Skeletal muscle satellite cell (primary cell): ENCODE measurements at regions not wholly inside any gene's neighbourhood (a gene's known extent, or its start where the extent isn't known, plus 50 kb on each side); places are given as distances from the start of the nearest gene placed in this dataset.

Experiments
- H3K27me3 ChIP-seq: 2 replicates; pipeline ENCODE4 v1.7.0; 2013; ENCODE audit warnings: low read length; ENCODE audit not compliant: control insufficient read depth, insufficient read depth
- H3K36me3 ChIP-seq: 2 replicates; pipeline ENCODE4 v1.7.0; 2013; ENCODE audit warnings: mild to moderate bottlenecking, control low read depth, low read length; ENCODE audit not compliant: insufficient read depth
- H3K4me1 ChIP-seq: 2 replicates; pipeline ENCODE4 v1.7.0; 2013; ENCODE audit warnings: low read length; ENCODE audit not compliant: control insufficient read depth, insufficient read depth
- H3K4me2 ChIP-seq: 2 replicates; pipeline ENCODE4 v1.7.0; 2013; ENCODE audit warnings: mild to moderate bottlenecking, low read length
- H3K4me3 ChIP-seq: 2 replicates; pipeline ENCODE4 v1.7.0; 2013; ENCODE audit warnings: low read length
- H3K9ac ChIP-seq: 2 replicates; pipeline ENCODE4 v1.7.0; 2013; ENCODE audit warnings: mild to moderate bottlenecking, low read depth, low read length, moderate library complexity
- H3K9me3 ChIP-seq: replicated peaks from 2 replicates; pipeline ENCODE4 v1.7.0; 2013; ENCODE audit warnings: mild to moderate bottlenecking, control low read depth, low read length

- peaks cover 4% of the 10 kb centered on the region for H3K27me3 ChIP-seq
- H3K4me1 ChIP-seq: peaks cover 5% of the 10 kb centered on the region
- H3K9me3 ChIP-seq: no peaks in the 10 kb centered on the region
- H3K4me3 ChIP-seq: no peak overlapping the region
- H3K4me2 ChIP-seq: no peak overlapping the region
- H3K9ac ChIP-seq: no peak overlapping the region
- no peaks in the 10 kb centered on the region for H3K36me3 ChIP-seq
Measured at GRCh38 chr20:6657111-6657510, 110.4 kb upstream of the BMP2 start.

- no peak overlapping the region for H3K4me3 ChIP-seq
- H3K9ac ChIP-seq: no peak overlapping the region
- H3K36me3 ChIP-seq: no peaks in the 10 kb centered on the region
- H3K9me3 ChIP-seq: no peaks in the 10 kb centered on the region
- H3K4me1 ChIP-seq: peaks cover 12% of the 10 kb centered on the region
- H3K27me3 ChIP-seq: peaks cover 4% of the 10 kb centered on the region
- no peak overlapping the region for H3K4me2 ChIP-seq
Measured at GRCh38 chr20:6654513-6655252, 112.8 kb upstream of the BMP2 start.

GRCh38 chr20:6651561-6651960, 115.9 kb upstream of the BMP2 start:
- Histone ChIP-seq H3K4me1 (peaks cover 12% of the 10 kb centered on the region), H3K9ac (no peak overlapping the region), H3K4me2 (no peak overlapping the region), H3K9me3 (no peaks in the 10 kb centered on the region), H3K4me3 (no peak overlapping the region), H3K27me3 (no peaks in the 10 kb centered on the region), H3K36me3 (no peaks in the 10 kb centered on the region)

- Histone ChIP-seq H3K9me3 (no peaks in the 10 kb centered on the region), H3K36me3 (no peaks in the 10 kb centered on the region), H3K4me1 (peaks cover 12% of the 10 kb centered on the region), H3K4me3 (no peak overlapping the region), H3K27me3 (no peaks in the 10 kb centered on the region), H3K9ac (no peak overlapping the region), H3K4me2 (peak overlapping the region; percentile 8)
Measured at GRCh38 chr20:6651016-6651415, 116.5 kb upstream of the BMP2 start.

DNA sequence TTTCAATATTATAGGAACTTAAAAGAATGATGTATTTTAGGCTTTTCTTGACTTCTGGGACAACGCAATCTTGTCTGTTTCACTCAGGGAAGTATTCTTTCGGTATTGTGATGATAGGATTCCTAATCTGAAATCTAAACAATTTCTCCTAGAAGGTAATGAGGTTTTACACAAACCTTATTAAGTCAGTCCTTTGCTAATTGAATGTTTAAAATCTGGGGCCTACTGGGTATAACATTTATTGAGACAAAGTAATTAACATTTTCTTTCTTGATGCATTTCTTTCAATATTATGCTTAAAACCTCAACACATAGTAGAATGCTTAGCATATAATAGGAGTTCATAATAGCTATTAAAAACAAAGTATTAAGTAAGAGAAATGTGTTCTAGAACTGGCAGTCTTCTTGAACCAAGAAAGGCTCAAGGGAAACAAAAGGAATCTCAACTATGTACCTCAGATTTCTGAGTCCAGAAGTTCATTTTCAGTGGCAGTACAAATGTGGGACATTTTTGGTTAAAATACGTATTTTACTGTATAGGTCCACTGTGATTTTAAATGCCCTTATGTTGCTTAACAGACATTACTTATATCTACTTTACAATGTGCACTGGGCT, 121.4 kb upstream of the BMP2 start:
- Histone ChIP-seq H3K4me2 (no peak overlapping the region), H3K4me1 (peaks cover 7% of the 10 kb centered on the region), H3K4me3 (no peak overlapping the region), H3K9ac (no peak overlapping the region), H3K36me3 (no peaks in the 10 kb centered on the region), H3K27me3 (peaks cover 10% of the 10 kb centered on the region), H3K9me3 (no peaks in the 10 kb centered on the region)

- Histone ChIP-seq H3K27me3 (peaks cover 16% of the 10 kb centered on the region), H3K36me3 (no peaks in the 10 kb centered on the region), H3K9ac (no peak overlapping the region), H3K9me3 (no peaks in the 10 kb centered on the region), H3K4me2 (no peak overlapping the region), H3K4me1 (no peaks in the 10 kb centered on the region), H3K4me3 (no peak overlapping the region)
Measured at GRCh38 chr20:6644813-6645628, 122.5 kb upstream of the BMP2 start.

GRCh38 chr20:6641012-6641411, 126.5 kb upstream of the BMP2 start:
- Histone ChIP-seq H3K27me3 (peaks cover 19% of the 10 kb centered on the region), H3K9me3 (no peaks in the 10 kb centered on the region), H3K4me1 (no peaks in the 10 kb centered on the region), H3K4me3 (no peak overlapping the region), H3K9ac (no peak overlapping the region), H3K4me2 (no peak overlapping the region), H3K36me3 (no peaks in the 10 kb centered on the region)

DNA sequence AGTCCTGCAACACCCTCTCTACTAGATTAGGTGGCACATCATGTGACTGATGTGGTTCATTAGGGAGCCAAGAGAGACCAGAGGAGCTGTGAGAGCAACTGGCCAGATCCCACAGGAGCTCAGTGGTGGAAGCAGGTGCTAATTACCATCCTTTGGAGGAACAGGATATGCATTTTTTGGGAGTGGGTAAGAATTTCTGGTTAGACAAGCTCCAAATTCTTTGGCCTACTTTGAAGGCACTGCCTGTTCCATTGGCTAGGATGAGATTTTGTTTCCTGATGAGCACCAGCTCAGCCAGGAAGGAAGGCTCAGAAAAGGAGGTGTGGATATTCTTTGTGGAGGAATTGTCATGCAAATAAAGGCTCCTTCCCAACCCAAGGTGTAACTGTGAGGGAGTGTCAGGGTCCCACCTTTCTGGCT, 130.3 kb upstream of the BMP2 start:
- H3K36me3 ChIP-seq: no peaks in the 10 kb centered on the region
- H3K4me3 ChIP-seq: no peak overlapping the region
- H3K27me3 ChIP-seq: peaks cover 16% of the 10 kb centered on the region
- H3K4me2 ChIP-seq: no peak overlapping the region
- H3K9ac ChIP-seq: no peak overlapping the region
- peaks cover 3% of the 10 kb centered on the region for H3K4me1 ChIP-seq
- no peaks in the 10 kb centered on the region for H3K9me3 ChIP-seq

DNA sequence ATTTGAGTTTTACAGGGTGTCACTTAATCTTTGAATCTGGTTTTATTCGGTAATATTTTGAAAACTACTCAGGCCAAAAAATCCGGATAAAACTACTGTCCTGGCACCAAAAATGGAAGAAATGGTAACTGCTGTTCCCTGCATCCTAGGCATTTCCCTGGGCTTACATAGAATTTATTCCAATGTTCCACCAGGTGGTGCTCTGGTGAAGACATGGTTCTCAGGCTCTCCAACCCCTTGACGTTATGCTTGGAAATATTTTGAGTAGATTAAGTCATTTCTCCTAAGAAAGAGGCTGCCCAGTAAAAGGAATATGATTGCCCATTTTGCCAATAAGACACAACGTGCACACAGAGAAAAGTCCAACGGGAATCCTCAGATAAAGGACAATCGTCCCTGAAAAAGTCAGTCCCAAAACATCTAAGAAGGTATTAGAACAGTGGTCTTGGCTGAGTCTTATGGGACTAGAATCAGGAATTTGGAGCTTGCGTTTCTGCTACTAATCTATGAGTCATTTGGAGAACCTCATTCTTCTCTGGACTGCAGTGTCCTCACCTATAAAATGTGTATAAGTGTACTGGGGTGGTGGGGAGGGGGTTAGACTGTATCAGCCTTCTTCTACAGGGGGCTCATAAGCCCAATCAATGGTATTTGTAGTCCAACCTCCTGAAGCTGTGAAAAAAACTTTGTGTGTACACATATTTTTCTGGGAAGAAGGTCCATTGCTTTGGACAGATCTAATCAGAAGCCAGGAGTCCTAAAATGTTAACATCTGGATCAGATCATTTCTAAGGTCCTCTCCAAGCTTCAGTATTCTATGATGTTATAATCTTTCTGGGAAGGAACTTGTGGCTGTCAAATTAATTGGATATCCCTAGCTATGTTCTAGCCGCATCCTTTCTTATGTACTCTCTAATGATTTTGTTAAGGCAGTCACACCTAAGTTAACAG, 131.0 kb upstream of the BMP2 start:
- Histone ChIP-seq H3K4me3 (no peak overlapping the region), H3K9me3 (no peaks in the 10 kb centered on the region), H3K36me3 (no peaks in the 10 kb centered on the region), H3K9ac (no peak overlapping the region), H3K27me3 (peaks cover 11% of the 10 kb centered on the region), H3K4me1 (peaks cover 4% of the 10 kb centered on the region), H3K4me2 (no peak overlapping the region)

DNA sequence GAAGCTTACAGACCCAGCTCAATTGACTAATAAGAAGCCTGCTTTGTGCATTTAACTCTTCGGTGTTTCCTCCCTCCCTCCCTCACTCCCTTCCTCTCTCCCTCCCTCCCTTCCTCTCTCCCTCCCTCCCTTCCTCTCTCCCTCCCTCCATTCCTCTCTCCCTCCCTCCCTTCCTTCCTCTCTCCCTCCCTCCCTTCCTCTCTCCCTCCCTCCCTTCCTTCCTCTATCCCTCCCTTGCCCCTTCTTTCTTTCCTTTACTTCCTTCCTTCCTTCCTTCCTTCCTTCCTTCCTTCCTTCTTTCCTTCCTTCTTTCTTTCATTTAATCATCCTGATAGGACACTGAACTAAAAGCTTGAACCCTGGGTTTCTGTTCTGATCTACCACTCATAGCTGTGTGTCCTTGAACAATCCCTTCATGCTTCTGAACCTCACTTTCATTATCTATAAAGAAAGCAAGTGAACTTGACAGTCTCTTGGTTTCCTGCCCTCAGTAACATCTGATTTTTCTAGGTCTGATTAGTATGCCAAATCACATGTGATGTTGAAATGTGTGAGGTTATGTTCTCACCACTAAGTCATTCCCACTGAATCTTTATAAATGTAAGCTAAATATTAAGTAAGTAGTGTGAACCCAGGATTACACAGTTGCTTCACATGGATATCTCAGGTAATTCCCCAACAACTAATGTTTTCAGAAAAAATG, 132.3 kb upstream of the BMP2 start:
- no peak overlapping the region for H3K9ac ChIP-seq
- H3K36me3 ChIP-seq: no peaks in the 10 kb centered on the region
- H3K4me1 ChIP-seq: peaks cover 4% of the 10 kb centered on the region
- H3K4me3 ChIP-seq: no peak overlapping the region
- H3K9me3 ChIP-seq: no peaks in the 10 kb centered on the region
- peaks cover 10% of the 10 kb centered on the region for H3K27me3 ChIP-seq
- H3K4me2 ChIP-seq: no peak overlapping the region
